H1 (cell line): ENCODE measurements at regions not wholly inside any gene's neighbourhood (a gene's known extent, or its start where the extent isn't known, plus 50 kb on each side); places are given as distances from the start of the nearest gene placed in this dataset.

ENCODE experiments used
- ASH2L ChIP-seq: fragments of 200-600, 300-600 bp; sonication (generic); IDR thresholded peaks from one replicate; pipeline ENCODE4 v1.7.1; 2017; ENCODE audit warnings: low read length
- ATF2 ChIP-seq: IDR thresholded peaks from 2 replicates; pipeline ENCODE4 v1.6.1; 2012; ENCODE audit warnings: low read length, inconsistent platforms
- CTCF ChIP-seq, 3 experiments: IDR thresholded peaks; 1 replicate in 2 of 3; 2 replicates in 1 of 3; pipeline versions ENCODE4 v1.5.1 to v1.6.1; 2011; ENCODE audit warnings: low read length in 3 of 3, mild to moderate bottlenecking in 3 of 3, inconsistent platforms in 2 of 3, low read depth in 1 of 3, moderate library complexity in 1 of 3; ENCODE audit not compliant: insufficient read depth in 1 of 3; ENCODE audit errors: control extremely low read depth in 1 of 3
- EZH2 ChIP-seq: fragments of 200-600 bp; sonication (generic); IDR thresholded peaks from 2 replicates; pipeline ENCODE4 v1.7.1; 2012; ENCODE audit warnings: low read depth, mild to moderate bottlenecking, moderate library complexity, low read length, inconsistent platforms; ENCODE audit not compliant: severe bottlenecking
- GABPA ChIP-seq: IDR thresholded peaks from 2 replicates; pipeline ENCODE4 v1.6.1; 2011; ENCODE audit warnings: mild to moderate bottlenecking, low read length, moderate library complexity, borderline replicate concordance; ENCODE audit not compliant: insufficient read depth
- KDM4A ChIP-seq: IDR thresholded peaks from one replicate; pipeline ENCODE4 v1.7.1; 2012; ENCODE audit warnings: low read depth, mild to moderate bottlenecking, moderate library complexity, low read length, inconsistent platforms; ENCODE audit not compliant: severe bottlenecking
- MAX ChIP-seq: IDR thresholded peaks from 2 replicates; pipeline ENCODE4 v1.6.1; 2012; ENCODE audit warnings: inconsistent platforms
- NANOG ChIP-seq: IDR thresholded peaks from 2 replicates; pipeline ENCODE4 v1.6.1; 2011; ENCODE audit warnings: low read length, low read depth, mild to moderate bottlenecking, inconsistent platforms; ENCODE audit not compliant: insufficient read depth, poor library complexity, severe bottlenecking
- POLR2AphosphoS5 ChIP-seq: IDR thresholded peaks from 2 replicates; pipeline ENCODE4 v1.6.1; 2011; ENCODE audit warnings: low read depth, low read length
- RAD21 ChIP-seq, 2 experiments: IDR thresholded peaks in 1 of 2; conservative IDR thresholded peaks in 1 of 2; 2 replicates each; pipeline ENCODE4 v1.6.1; 2011; ENCODE audit warnings: low read depth in 2 of 2, low read length in 2 of 2, improper control_type of control experiment in 1 of 2, inconsistent platforms in 1 of 2, mild to moderate bottlenecking in 1 of 2, moderate library complexity in 1 of 2
- RFX5 ChIP-seq: IDR thresholded peaks from 2 replicates; pipeline ENCODE4 v1.6.1; 2011; ENCODE audit warnings: low read depth, low read length, improper control_type of control experiment, borderline replicate concordance
- SAP30 ChIP-seq: fragments of 300-600 bp; sonication (generic); IDR thresholded peaks from 2 replicates; pipeline ENCODE4 v1.7.1; 2012; ENCODE audit warnings: low read length, moderate library complexity, mild to moderate bottlenecking, inconsistent platforms; ENCODE audit not compliant: insufficient read depth, insufficient replicate concordance
- TAF1 ChIP-seq: IDR thresholded peaks from 2 replicates; pipeline ENCODE4 v1.6.1; 2011; ENCODE audit warnings: mild to moderate bottlenecking, low read depth, low read length
- ZNF274 ChIP-seq: IDR thresholded peaks from 2 replicates; pipeline ENCODE4 v1.7.0; 2012; ENCODE audit warnings: low read length, borderline replicate concordance; ENCODE audit errors: extremely low read depth

- TF ChIP-seq CTCF (IDR thresholded peaks at IDR 0.05; ENCODE audit: control extremely low read depth in 1 of 3, insufficient read depth in 1 of 3, low read depth in 1 of 3, low read length in 3 of 3) (no peak), ZNF274 (no peak), GABPA (no peak), EZH2 (no peak), ASH2L (no peak), ATF2 (no peak), NANOG (no peak), TAF1 (no peak), RAD21 (IDR thresholded peaks at IDR 0.05 in 1 of 2, conservative IDR thresholded peaks at IDR 0.05 in 1 of 2; ENCODE audit: low read depth in 2 of 2, low read length in 2 of 2) (no peak), RFX5 (no peak), POLR2AphosphoS5 (no peak), MAX (no peak), SAP30 (no peak), KDM4A (no peak)
These were observed 70.3 kb upstream of the SHH start for GRCh38 chr7:155882596-155882995.
